ENCODE measurements at regions not wholly inside any gene's neighbourhood (a gene's known extent, or its start where the extent isn't known, plus 50 kb on each side); places are given as distances from the start of the nearest gene placed in this dataset.
"Not testable (repeated sequence)": the region's sequence is repeated elsewhere in the genome, so short reads cannot be mapped to it uniquely, and the experiment has no call there.

DNA sequence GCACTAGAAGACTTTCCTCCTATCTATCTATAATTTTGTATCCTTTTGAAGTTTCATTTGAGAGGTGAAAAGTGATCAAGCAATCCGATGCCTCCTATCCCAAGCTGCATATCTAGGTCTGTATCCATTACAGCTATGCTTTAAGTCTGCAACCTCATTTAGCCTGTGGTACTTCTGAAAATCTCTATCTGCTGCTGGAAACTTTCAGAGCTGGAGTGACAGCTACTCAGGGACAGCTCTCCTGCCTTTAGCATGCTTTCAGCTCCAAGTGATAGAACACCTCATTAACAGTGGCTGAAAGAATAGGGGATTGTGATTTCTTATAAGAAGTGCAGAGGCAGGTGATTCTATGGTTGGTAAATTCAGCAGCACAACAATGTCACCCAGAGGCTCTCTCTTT lies 1153.5 kb downstream of the AACS start:
- DNase-seq: no peak

DNA sequence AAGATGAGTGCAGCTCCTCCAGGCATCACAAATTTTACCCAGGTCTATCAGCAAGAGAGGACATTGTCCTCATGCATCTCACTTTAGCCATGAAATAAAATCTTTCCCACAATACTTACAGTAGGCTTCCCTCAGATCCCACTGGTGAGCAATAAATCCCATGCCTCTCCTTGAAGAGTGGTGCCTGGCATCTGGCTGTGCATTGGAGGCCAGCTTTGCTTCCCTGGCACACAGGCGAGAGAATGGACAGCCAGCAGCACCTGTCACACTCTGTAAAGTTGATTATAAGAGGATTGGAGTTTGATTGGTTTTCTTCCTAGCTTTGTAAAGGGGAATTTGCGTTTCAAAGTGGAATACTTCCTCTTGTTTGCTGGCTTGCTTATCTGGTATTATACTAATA lies 1153.9 kb downstream of the AACS start:
- DNase-seq: no peak

- no peak for DNase-seq
Observed at GRCh38 chr12:126219654-126220279, 1154.5 kb downstream of the AACS start.

GRCh38 chr12:126224032-126224431 lies 1158.8 kb downstream of the AACS start:
- no peak for DNase-seq

GRCh38 chr12:126228936-126229335 lies 1163.7 kb downstream of the AACS start:
- no peak for DNase-seq

DNA sequence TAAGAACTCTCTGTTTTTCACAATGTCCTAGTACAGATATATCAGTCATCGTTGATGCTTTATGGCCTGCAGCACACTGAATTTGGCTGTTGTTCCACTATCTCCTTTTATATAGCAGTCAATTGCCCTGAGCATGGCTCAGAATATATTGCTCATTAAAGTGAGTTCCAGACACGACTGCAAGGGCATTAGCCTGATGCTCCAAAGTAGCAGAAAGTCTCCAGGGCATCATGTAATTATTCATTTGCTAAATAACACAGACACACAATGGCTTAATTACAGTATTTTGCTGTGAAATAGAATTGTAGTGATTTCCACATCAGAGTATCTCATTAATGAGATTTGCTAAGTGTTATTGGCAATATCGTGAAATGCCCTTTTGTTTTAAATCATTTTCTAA lies 1167.5 kb downstream of the AACS start:
- DNase-seq: no peak

GRCh38 chr12:126233625-126234024 lies 1168.4 kb downstream of the AACS start:
- DNase-seq: no peak

- no peak for DNase-seq
Observed at GRCh38 chr12:126243814-126244440, 1178.7 kb downstream of the AACS start.

DNA sequence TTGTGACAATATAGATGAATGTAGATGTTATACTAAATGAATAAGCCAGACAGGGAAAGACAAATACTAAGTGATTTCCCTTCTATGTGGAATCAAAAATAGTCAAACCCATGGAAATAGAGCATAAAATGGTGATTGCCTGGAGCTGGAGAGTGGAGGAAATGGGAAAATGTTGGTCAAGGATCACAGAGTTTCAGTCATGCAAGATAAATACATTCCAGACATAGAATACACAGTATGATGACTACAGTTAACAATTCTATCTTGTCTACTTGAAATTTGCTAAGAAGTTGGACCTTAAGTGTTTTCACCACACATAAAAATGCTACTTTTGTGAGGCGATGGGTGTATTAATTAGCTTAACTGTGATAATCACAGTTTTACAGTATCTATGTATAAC lies 1182.7 kb downstream of the AACS start:
- no peak for DNase-seq

- DNase-seq: no peak
Observed at GRCh38 chr12:126248871-126249403, 1183.7 kb downstream of the AACS start.

GRCh38 chr12:126258190-126258589 lies 1193.0 kb downstream of the AACS start:
- no peak for DNase-seq

GRCh38 chr12:126262829-126263228 lies 1197.6 kb downstream of the AACS start:
- no peak for DNase-seq

- DNase-seq: no peak
Observed at GRCh38 chr12:126268222-126268621, 1203.0 kb downstream of the AACS start.

DNA sequence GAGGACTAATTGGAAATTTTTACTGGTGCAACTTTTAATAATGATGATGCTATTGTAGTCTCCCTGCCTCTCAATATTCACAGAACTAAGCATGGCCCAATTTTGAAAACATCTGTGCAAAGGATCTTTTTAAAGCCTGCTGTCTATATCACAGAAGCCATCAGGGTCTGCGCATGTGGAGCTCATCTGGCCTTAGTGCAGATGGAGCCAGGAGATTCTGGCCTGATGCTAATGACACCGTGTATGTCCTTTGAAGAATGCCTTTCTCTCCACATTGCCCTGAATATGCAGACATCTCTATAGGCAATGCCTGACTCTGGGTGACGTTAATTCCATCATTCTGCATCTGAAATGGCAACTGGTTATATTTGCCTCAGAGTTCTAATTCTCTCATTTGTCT lies 1205.9 kb downstream of the AACS start:
- DNase-seq: no peak

GRCh38 chr12:126282691-126283090 lies 1217.5 kb downstream of the AACS start:
- DNase-seq: no peak

DNA sequence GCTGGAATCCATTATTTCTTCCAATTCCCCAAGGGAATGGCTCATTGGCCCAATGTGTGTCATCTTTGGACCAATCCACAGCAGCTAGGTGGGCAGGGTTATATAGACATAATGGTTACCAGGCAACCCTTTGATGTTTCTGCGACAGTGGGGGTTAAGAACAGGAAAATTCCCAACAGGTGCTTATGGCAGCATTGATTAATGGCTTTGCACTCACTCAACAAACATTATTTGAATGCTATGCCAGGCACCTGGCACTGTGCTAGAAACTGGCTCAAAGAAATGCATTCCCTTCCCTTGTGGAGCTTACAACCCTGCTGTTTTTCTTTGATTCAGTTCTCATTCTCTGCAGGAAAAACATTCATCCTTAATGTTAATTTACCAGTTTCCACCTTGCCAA lies 1221.0 kb downstream of the AACS start:
- no peak for DNase-seq

- DNase-seq: no peak
Observed at GRCh38 chr12:126290456-126290855, 1225.2 kb downstream of the AACS start.

- not testable (repeated sequence) for DNase-seq
Observed at GRCh38 chr12:126291987-126292386, 1226.8 kb downstream of the AACS start.

GRCh38 chr12:126295652-126296051 lies 1230.4 kb downstream of the AACS start:
- DNase-seq: no peak

DNA sequence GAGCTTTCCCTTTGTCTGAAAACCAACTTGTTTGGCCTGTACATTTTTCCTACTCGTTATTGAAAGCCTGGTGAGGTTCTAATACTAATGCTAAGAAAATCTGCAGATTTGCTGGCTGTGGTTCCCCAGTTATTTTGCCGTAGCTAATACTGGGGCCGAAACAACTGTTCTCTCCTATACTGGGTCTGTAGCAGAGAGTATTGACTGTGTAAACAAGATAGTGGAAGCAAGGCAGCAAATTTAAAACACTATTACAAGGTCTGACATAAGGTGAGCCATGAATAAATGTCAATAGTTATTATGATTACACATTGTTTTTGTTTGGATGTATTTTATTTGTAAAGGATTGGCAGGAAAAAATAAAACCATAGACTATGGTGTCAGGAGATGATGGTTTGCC lies 1244.0 kb downstream of the AACS start:
- DNase-seq: no peak

DNA sequence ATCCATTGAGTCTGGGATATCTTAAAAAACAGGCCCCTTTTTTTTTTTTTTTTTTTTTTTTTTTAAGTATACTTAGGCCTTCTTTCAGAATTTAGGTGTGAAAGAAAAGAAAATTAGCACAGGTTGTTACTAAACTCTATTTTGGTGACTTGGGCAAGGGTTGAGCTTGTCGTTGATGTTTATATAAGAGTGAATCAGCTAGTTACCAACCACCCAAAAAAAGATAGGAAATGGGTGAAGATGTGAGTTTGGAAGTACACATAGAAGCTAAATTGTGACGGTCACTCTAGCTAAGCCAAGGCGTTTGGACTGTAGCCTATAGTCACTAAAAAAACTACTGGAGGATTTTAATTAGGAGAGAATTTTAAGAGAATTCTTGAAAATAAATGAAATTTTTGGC lies 1247.2 kb downstream of the AACS start:
- DNase-seq: no peak

DNA sequence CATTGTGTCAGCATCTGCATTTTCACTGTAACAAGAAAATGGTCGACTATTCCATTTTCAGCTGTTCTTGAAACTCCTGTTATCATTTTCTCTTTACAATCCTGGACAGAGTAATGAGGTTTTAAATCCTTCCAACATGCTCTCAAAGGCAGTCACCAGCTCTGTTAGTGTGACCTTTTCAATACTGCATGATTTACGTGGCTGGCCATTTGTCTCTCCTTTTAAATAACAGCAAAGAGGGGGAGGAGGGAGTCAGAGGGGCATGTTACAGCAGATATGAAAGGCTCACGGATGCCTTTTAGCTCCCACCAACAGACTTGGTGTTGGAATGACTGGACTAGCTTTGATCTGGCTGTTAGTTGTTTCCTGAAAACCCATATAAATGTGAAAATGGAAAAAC lies 1251.2 kb downstream of the AACS start:
- no peak for DNase-seq
